Spleen (tissue), 11 donors: ENCODE measurements at regions not wholly inside any gene's neighbourhood (a gene's known extent, or its start where the extent isn't known, plus 50 kb on each side); places are given as distances from the start of the nearest gene placed in this dataset.

Source experiments
- DNase-seq: peaks from one replicate; pipeline ENCODE4 v3.0.0-alpha.2; 2020
- H3K27ac ChIP-seq, 8 donors: fragments of 200-600 bp; sonication (generic) in 7 of 8; 1 replicate in 4 of 8; 2 replicates in 4 of 8; pipeline versions ENCODE4 v1.5.0 to v1.8.0; 2016 to 2021; ENCODE audit warnings: inconsistent platforms in 4 of 8, mild to moderate bottlenecking in 4 of 8, moderate library complexity in 1 of 8
- H3K27me3 ChIP-seq, 7 donors: fragments of 200-600 bp; sonication (generic) in 6 of 7; replicated peaks in 1 of 7; 1 replicate in 4 of 7; 2 replicates in 3 of 7; pipeline versions ENCODE4 v1.5.0 to v1.8.0; 2016 to 2021; ENCODE audit warnings: inconsistent platforms in 3 of 7, mild to moderate bottlenecking in 1 of 7
- H3K36me3 ChIP-seq, 6 donors: fragments of 200-600 bp; sonication (generic) in 5 of 6; 1 replicate in 4 of 6; 2 replicates in 2 of 6; pipeline versions ENCODE4 v1.5.0 to v1.8.0; 2016 to 2021; ENCODE audit warnings: inconsistent platforms in 2 of 6
- H3K4me1 ChIP-seq, 6 donors: fragments of 200-600 bp; sonication (generic) in 5 of 6; 1 replicate in 3 of 6; 2 replicates in 3 of 6; pipeline versions ENCODE4 v1.5.0 to v1.8.0; 2016 to 2021; ENCODE audit warnings: inconsistent platforms in 3 of 6
- H3K4me3 ChIP-seq, 8 donors: fragments of 200-600 bp; sonication (generic) in 7 of 8; 1 replicate in 4 of 8; 2 replicates in 4 of 8; pipeline versions ENCODE4 v1.5.0 to v1.8.0; 2016 to 2021; ENCODE audit warnings: inconsistent platforms in 4 of 8, mild to moderate bottlenecking in 4 of 8, moderate library complexity in 2 of 8
- H3K9me3 ChIP-seq, 8 donors: fragments of 200-600 bp; sonication (generic) in 7 of 8; 1 replicate in 4 of 8; 2 replicates in 4 of 8; pipeline versions ENCODE4 v1.5.0 to v1.8.0; 2016 to 2021; ENCODE audit warnings: inconsistent platforms in 4 of 8
- CTCF ChIP-seq, 11 experiments: fragments of 200-600 bp in 7 of 11; fragments of 450-650 bp in 4 of 11; sonication (generic) in 4 of 11; IDR thresholded peaks in 8 of 11; conservative IDR thresholded peaks in 3 of 11; 1 replicate in 7 of 11; 2 replicates in 4 of 11; pipeline versions ENCODE4 v1.4.0 to v1.8.0; 2016 to 2021; ENCODE audit warnings: antibody characterized with exemption in 11 of 11, inconsistent platforms in 4 of 11, mild to moderate bottlenecking in 1 of 11
- POLR2A ChIP-seq, 3 donors: fragments of 450-650 bp; IDR thresholded peaks; one replicate each; pipeline ENCODE4 v1.5.1; 2017; ENCODE audit warnings: antibody characterized with exemption in 3 of 3, mild to moderate bottlenecking in 1 of 3
- POLR2AphosphoS5 ChIP-seq, 3 donors: sonication (generic); formaldehyde crosslinking; IDR thresholded peaks; one replicate each; pipeline ENCODE4 v1.5.1; 2017; ENCODE audit warnings: antibody characterized with exemption in 3 of 3
- WGBS, 5 donors: extraction: QIAGEN DNeasy Blood & Tissue Kit in 3 of 5; methylation state at CpG; one replicate each; pipeline versions ENCODE4 v1.1.5 to v1.1.7; 2013 to 2018; 5-methylcytosine and 5-hydroxymethylcytosine counted together
- intact Hi-C: fragments of 100-400 bp; cut with DNase I; formaldehyde crosslinking; loops from one replicate; pipeline ENCODE4 v1.15.0; 2023; ENCODE audit warnings: low total_unique reads
- donor health status: healthy with polysubstance abuse.
- donor health status: DM: no; HTN: no; CAD: no; lungs with moderate emphysema.
- donor health status: DM: no; HTN: no; CAD: no.
- donor health status: Bipolar disorder and iron deficiency.
- donor health status: healthy.
- donor health status: DM: no; HTN: no; CAD: no.
- donor health status: DM: yes; HTN: yes; CAD: no.

DNA sequence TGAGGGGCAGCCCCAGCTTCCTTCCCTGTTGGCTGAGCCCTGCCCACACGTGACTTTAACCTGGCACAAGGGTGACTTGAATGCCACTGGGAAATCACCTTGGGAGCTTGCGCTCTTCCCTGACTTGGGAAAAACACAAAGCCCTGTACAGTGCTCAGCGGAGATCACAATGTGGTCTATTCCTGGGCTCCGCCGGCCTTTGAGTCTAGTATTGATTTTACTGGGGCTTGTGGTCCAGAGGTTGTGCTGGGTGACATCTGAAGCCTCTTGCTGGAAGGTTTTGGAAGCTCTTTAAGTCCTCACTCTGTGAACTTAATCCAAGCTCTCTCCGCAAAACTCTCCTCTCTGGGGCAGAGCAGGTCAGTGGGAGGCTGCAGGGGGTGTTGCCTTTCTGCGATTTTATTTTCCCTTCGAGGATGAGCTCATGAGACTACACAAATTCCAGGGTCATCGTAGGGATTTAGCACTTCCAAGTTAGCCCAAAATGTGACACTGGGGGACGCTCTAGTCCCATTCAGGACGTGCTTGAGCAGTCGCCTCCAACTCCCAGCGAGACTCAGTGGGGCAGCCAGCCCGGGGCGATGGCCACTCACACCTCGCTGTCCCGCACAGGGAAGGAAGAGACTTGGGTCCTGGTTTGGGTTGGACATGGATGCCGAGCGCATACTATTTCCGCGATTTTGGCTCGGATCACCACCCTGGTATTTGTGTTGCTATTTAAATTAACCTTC is 291.9 kb upstream of the AJAP1 start:
- 80 to 87% (median 83%) methylated on average over 18 to 22 of the region's 22 CpGs for WGBS, 5 donors
- H3K9me3 ChIP-seq, result peaks cover 0 to 15% (median 8%) of the 10 kb centered on the region in 8 donors
- no peaks in the 10 kb centered on the region for H3K4me1 ChIP-seq
- H3K36me3 ChIP-seq, result no peaks in the 10 kb centered on the region
- peaks cover 0 to 10% (median 0%) of the 10 kb centered on the region in 7 donors for H3K27me3 ChIP-seq
- intact Hi-C loops, result no loop called here
- H3K27ac ChIP-seq, result no peak overlapping the region
- no peak for DNase-seq
- TF ChIP-seq POLR2A (IDR thresholded peaks at IDR 0.05), result no peak
- TF ChIP-seq POLR2AphosphoS5 (IDR thresholded peaks at IDR 0.05), result no peak
- TF ChIP-seq CTCF (IDR thresholded peaks at IDR 0.05 in 8 of 11, conservative IDR thresholded peaks at IDR 0.05 in 3 of 11), result no peak
- H3K4me3 ChIP-seq, result no peak overlapping the region

GRCh38 chr1:4366091-4366490 is 288.3 kb upstream of the AJAP1 start:
- Histone ChIP-seq H3K27me3 (peaks cover 0 to 7% (median 0%) of the 10 kb centered on the region in 7 donors), H3K36me3 (no peaks in the 10 kb centered on the region), H3K27ac (no peak overlapping the region), H3K4me1 (no peaks in the 10 kb centered on the region), H3K9me3 (peaks cover 0 to 15% (median 8%) of the 10 kb centered on the region in 8 donors), H3K4me3 (no peak overlapping the region)
- intact Hi-C loops, result no loop called here
- no peak for DNase-seq
- no peak for TF ChIP-seq POLR2AphosphoS5 (IDR thresholded peaks at IDR 0.05)
- WGBS, 5 donors, result 84 to 93% (median 90%) methylated on average over 9 to 10 of the region's 10 CpGs

DNA sequence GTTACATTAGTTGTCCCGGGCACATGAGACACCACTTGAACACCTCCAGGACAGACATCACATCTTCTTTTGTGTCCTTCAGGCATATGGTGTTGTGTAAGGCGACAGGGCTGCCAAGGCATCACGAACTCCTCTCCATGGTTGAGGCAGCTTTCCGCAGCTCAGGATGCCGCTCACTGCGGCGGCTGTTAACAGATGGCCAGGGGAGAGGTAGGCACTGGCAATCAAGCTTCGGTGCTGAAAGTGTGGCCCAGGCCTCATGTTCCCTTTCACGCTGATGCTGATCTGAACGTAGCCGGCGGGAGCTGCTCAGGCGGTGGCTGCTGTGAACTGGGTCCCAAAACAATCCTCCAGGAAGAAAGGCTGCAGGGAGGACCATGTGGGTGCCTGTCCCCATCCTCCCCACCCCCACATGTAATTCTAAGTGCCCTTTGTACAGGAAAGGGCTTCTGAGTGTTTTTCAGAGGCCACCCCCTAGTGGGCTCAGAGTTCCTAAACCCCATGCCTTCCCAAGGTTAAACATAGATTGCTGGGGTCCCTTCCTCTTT is 287.1 kb upstream of the AJAP1 start:
- DNase-seq, result no peak
- Histone ChIP-seq H3K4me3 (no peak overlapping the region), H3K36me3 (no peaks in the 10 kb centered on the region), H3K27ac (no peak overlapping the region), H3K9me3 (peaks cover 0 to 15% (median 8%) of the 10 kb centered on the region in 8 donors), H3K27me3 (peaks cover 0 to 3% (median 0%) of the 10 kb centered on the region in 7 donors), H3K4me1 (no peaks in the 10 kb centered on the region)
- 75 to 90% (median 84%) methylated on average over 13 of the region's 13 CpGs for WGBS, 5 donors
- intact Hi-C loops, result no loop called here
- TF ChIP-seq POLR2A (IDR thresholded peaks at IDR 0.05) (no peak), CTCF (IDR thresholded peaks at IDR 0.05 in 8 of 11, conservative IDR thresholded peaks at IDR 0.05 in 3 of 11) (no peak), POLR2AphosphoS5 (IDR thresholded peaks at IDR 0.05) (no peak)

- H3K27me3 ChIP-seq, result no peaks in the 10 kb centered on the region
- H3K36me3 ChIP-seq, result no peaks in the 10 kb centered on the region
- no peak for DNase-seq
- intact Hi-C loops, result no loop called here
- WGBS, 5 donors, result 86 to 96% (median 88%) methylated on average over 4 of the region's 4 CpGs
- H3K4me1 ChIP-seq, result no peaks in the 10 kb centered on the region
- peaks cover 0 to 7% (median 0%) of the 10 kb centered on the region in 8 donors for H3K9me3 ChIP-seq
- TF ChIP-seq CTCF (IDR thresholded peaks at IDR 0.05 in 8 of 11, conservative IDR thresholded peaks at IDR 0.05 in 3 of 11), result no peak
- no peak for TF ChIP-seq POLR2A (IDR thresholded peaks at IDR 0.05)
- no peak for TF ChIP-seq POLR2AphosphoS5 (IDR thresholded peaks at IDR 0.05)
- H3K4me3 ChIP-seq, result no peak overlapping the region
- no peak overlapping the region for H3K27ac ChIP-seq
These were observed 285.1 kb upstream of the AJAP1 start for GRCh38 chr1:4369335-4369734.
